ENCODE measurements at regions not wholly inside any gene's neighbourhood (a gene's known extent, or its start where the extent isn't known, plus 50 kb on each side); places are given as distances from the start of the nearest gene placed in this dataset.
"Not testable (repeated sequence)": the region's sequence is repeated elsewhere in the genome, so short reads cannot be mapped to it uniquely, and the experiment has no call there.

GRCh38 chr15:32536507-32537172 is 56.6 kb upstream of the GOLGA8N start:
- not testable (repeated sequence) for H3K9me3 Mint-ChIP-seq (ENCODE audit: unreplicated experiment); H3K27ac Mint-ChIP-seq (ENCODE audit: unreplicated experiment); H3K4me1 Mint-ChIP-seq (ENCODE audit: unreplicated experiment); H3K27me3 Mint-ChIP-seq (ENCODE audit: unreplicated experiment); H3K36me3 Mint-ChIP-seq (ENCODE audit: unreplicated experiment)
- peak; percentile 84 for DNase-seq (ENCODE audit: extremely low spot score, unreplicated experiment)
- H3K4me3 Mint-ChIP-seq (ENCODE audit: unreplicated experiment), result peak overlapping the region; percentile 75

GRCh38 chr15:32536057-32536493 is 57.2 kb upstream of the GOLGA8N start:
- not testable (repeated sequence) for H3K27me3 Mint-ChIP-seq (ENCODE audit: unreplicated experiment); DNase-seq (ENCODE audit: extremely low spot score, unreplicated experiment); H3K36me3 Mint-ChIP-seq (ENCODE audit: unreplicated experiment); H3K27ac Mint-ChIP-seq (ENCODE audit: unreplicated experiment); H3K9me3 Mint-ChIP-seq (ENCODE audit: unreplicated experiment); H3K4me1 Mint-ChIP-seq (ENCODE audit: unreplicated experiment); H3K4me3 Mint-ChIP-seq (ENCODE audit: unreplicated experiment)

- H3K36me3 Mint-ChIP-seq (ENCODE audit: unreplicated experiment); H3K27me3 Mint-ChIP-seq (ENCODE audit: unreplicated experiment); H3K9me3 Mint-ChIP-seq (ENCODE audit: unreplicated experiment); DNase-seq (ENCODE audit: extremely low spot score, unreplicated experiment); H3K4me3 Mint-ChIP-seq (ENCODE audit: unreplicated experiment); H3K4me1 Mint-ChIP-seq (ENCODE audit: unreplicated experiment); H3K27ac Mint-ChIP-seq (ENCODE audit: unreplicated experiment): not testable (repeated sequence)
These were observed 57.9 kb upstream of the GOLGA8N start for GRCh38 chr15:32535150-32535898.

GRCh38 chr15:32522900-32523299 is 67.5 kb upstream of the GOLGA8O start:
- H3K9me3 Mint-ChIP-seq (ENCODE audit: unreplicated experiment); H3K36me3 Mint-ChIP-seq (ENCODE audit: unreplicated experiment); H3K27me3 Mint-ChIP-seq (ENCODE audit: unreplicated experiment); H3K4me3 Mint-ChIP-seq (ENCODE audit: unreplicated experiment); DNase-seq (ENCODE audit: extremely low spot score, unreplicated experiment); H3K27ac Mint-ChIP-seq (ENCODE audit: unreplicated experiment); H3K4me1 Mint-ChIP-seq (ENCODE audit: unreplicated experiment): not testable (repeated sequence)

- H3K27me3 Mint-ChIP-seq (ENCODE audit: unreplicated experiment); H3K4me1 Mint-ChIP-seq (ENCODE audit: unreplicated experiment); H3K36me3 Mint-ChIP-seq (ENCODE audit: unreplicated experiment); H3K9me3 Mint-ChIP-seq (ENCODE audit: unreplicated experiment); DNase-seq (ENCODE audit: extremely low spot score, unreplicated experiment); H3K4me3 Mint-ChIP-seq (ENCODE audit: unreplicated experiment); H3K27ac Mint-ChIP-seq (ENCODE audit: unreplicated experiment): not testable (repeated sequence)
These were observed 67.0 kb upstream of the GOLGA8O start for GRCh38 chr15:32522421-32522820.

- H3K4me1 Mint-ChIP-seq (ENCODE audit: unreplicated experiment); H3K27ac Mint-ChIP-seq (ENCODE audit: unreplicated experiment); H3K9me3 Mint-ChIP-seq (ENCODE audit: unreplicated experiment); H3K4me3 Mint-ChIP-seq (ENCODE audit: unreplicated experiment); DNase-seq (ENCODE audit: extremely low spot score, unreplicated experiment); H3K27me3 Mint-ChIP-seq (ENCODE audit: unreplicated experiment); H3K36me3 Mint-ChIP-seq (ENCODE audit: unreplicated experiment): not testable (repeated sequence)
These were observed 63.5 kb upstream of the GOLGA8O start for GRCh38 chr15:32518976-32519375.

GRCh38 chr15:32518013-32518412 is 62.6 kb upstream of the GOLGA8O start:
- H3K4me1 Mint-ChIP-seq (ENCODE audit: unreplicated experiment); H3K36me3 Mint-ChIP-seq (ENCODE audit: unreplicated experiment); H3K4me3 Mint-ChIP-seq (ENCODE audit: unreplicated experiment); DNase-seq (ENCODE audit: extremely low spot score, unreplicated experiment); H3K27me3 Mint-ChIP-seq (ENCODE audit: unreplicated experiment); H3K9me3 Mint-ChIP-seq (ENCODE audit: unreplicated experiment); H3K27ac Mint-ChIP-seq (ENCODE audit: unreplicated experiment): not testable (repeated sequence)

- H3K4me3 Mint-ChIP-seq (ENCODE audit: unreplicated experiment); H3K4me1 Mint-ChIP-seq (ENCODE audit: unreplicated experiment); H3K27ac Mint-ChIP-seq (ENCODE audit: unreplicated experiment); DNase-seq (ENCODE audit: extremely low spot score, unreplicated experiment); H3K36me3 Mint-ChIP-seq (ENCODE audit: unreplicated experiment); H3K9me3 Mint-ChIP-seq (ENCODE audit: unreplicated experiment); H3K27me3 Mint-ChIP-seq (ENCODE audit: unreplicated experiment): not testable (repeated sequence)
These were observed 61.5 kb upstream of the GOLGA8O start for GRCh38 chr15:32516954-32517353.

- H3K9me3 Mint-ChIP-seq (ENCODE audit: unreplicated experiment); H3K27me3 Mint-ChIP-seq (ENCODE audit: unreplicated experiment); H3K4me1 Mint-ChIP-seq (ENCODE audit: unreplicated experiment); H3K4me3 Mint-ChIP-seq (ENCODE audit: unreplicated experiment); DNase-seq (ENCODE audit: extremely low spot score, unreplicated experiment); H3K27ac Mint-ChIP-seq (ENCODE audit: unreplicated experiment); H3K36me3 Mint-ChIP-seq (ENCODE audit: unreplicated experiment): not testable (repeated sequence)
These were observed 57.9 kb upstream of the GOLGA8O start for GRCh38 chr15:32513378-32513777.

- not testable (repeated sequence) for H3K27ac Mint-ChIP-seq (ENCODE audit: unreplicated experiment); H3K27me3 Mint-ChIP-seq (ENCODE audit: unreplicated experiment); H3K4me1 Mint-ChIP-seq (ENCODE audit: unreplicated experiment)
These were observed 54.6 kb upstream of the GOLGA8O start for GRCh38 chr15:32510027-32510426.

GRCh38 chr15:32508081-32508480 is 52.6 kb upstream of the GOLGA8O start:
- H3K27me3 Mint-ChIP-seq (ENCODE audit: unreplicated experiment); H3K4me1 Mint-ChIP-seq (ENCODE audit: unreplicated experiment); DNase-seq (ENCODE audit: extremely low spot score, unreplicated experiment); H3K9me3 Mint-ChIP-seq (ENCODE audit: unreplicated experiment); H3K27ac Mint-ChIP-seq (ENCODE audit: unreplicated experiment); H3K4me3 Mint-ChIP-seq (ENCODE audit: unreplicated experiment); H3K36me3 Mint-ChIP-seq (ENCODE audit: unreplicated experiment): not testable (repeated sequence)

More at GRCh38 chr15:32510027-32510426, 54.6 kb upstream of the GOLGA8O start:
- H3K36me3 Mint-ChIP-seq (ENCODE audit: unreplicated experiment); DNase-seq (ENCODE audit: extremely low spot score, unreplicated experiment); H3K4me3 Mint-ChIP-seq (ENCODE audit: unreplicated experiment); H3K9me3 Mint-ChIP-seq (ENCODE audit: unreplicated experiment): not testable (repeated sequence)

GRCh38 chr15:32506787-32507186 is 51.4 kb upstream of the GOLGA8O start:
- H3K9me3 Mint-ChIP-seq (ENCODE audit: unreplicated experiment); H3K27ac Mint-ChIP-seq (ENCODE audit: unreplicated experiment); H3K27me3 Mint-ChIP-seq (ENCODE audit: unreplicated experiment); H3K36me3 Mint-ChIP-seq (ENCODE audit: unreplicated experiment); DNase-seq (ENCODE audit: extremely low spot score, unreplicated experiment); H3K4me1 Mint-ChIP-seq (ENCODE audit: unreplicated experiment); H3K4me3 Mint-ChIP-seq (ENCODE audit: unreplicated experiment): not testable (repeated sequence)

Data from osteocyte (in vitro differentiated cells).